ENCODE measurements at regions not wholly inside any gene's neighbourhood (a gene's known extent, or its start where the extent isn't known, plus 50 kb on each side); places are given as distances from the start of the nearest gene placed in this dataset.

GRCh38 chr12:30211743-30212142, 428.0 kb upstream of the TMTC1 start:
- Mint-ChIP-seq H3K27me3 (no peaks in the 10 kb centered on the region), H3K27ac (no peak overlapping the region), H3K9me3 (no peaks in the 10 kb centered on the region)

GRCh38 chr12:30203981-30204380, 420.2 kb upstream of the TMTC1 start:
- no peak for DNase-seq
- H3K27ac Mint-ChIP-seq, result no peak overlapping the region
- CTCF ChIA-PET, result no interaction called here
- H3K36me3 Mint-ChIP-seq, result no peaks in the 10 kb centered on the region
- no peaks in the 10 kb centered on the region for H3K9me3 Mint-ChIP-seq
- H3K4me3 Mint-ChIP-seq, result no peak overlapping the region
- peaks cover 26% of the 10 kb centered on the region for H3K27me3 Mint-ChIP-seq
- H3K4me1 Mint-ChIP-seq, result no peaks in the 10 kb centered on the region

More at GRCh38 chr12:30211743-30212142, 428.0 kb upstream of the TMTC1 start:
- no peaks in the 10 kb centered on the region for H3K4me1 Mint-ChIP-seq
- H3K36me3 Mint-ChIP-seq, result no peaks in the 10 kb centered on the region
- CTCF ChIA-PET, result no interaction called here
- no peak overlapping the region for H3K4me3 Mint-ChIP-seq
- DNase-seq, result no peak

GRCh38 chr12:30202521-30203254, 418.9 kb upstream of the TMTC1 start:
- CTCF ChIA-PET, result no interaction called here
- no peaks in the 10 kb centered on the region for H3K9me3 Mint-ChIP-seq
- no peak overlapping the region for H3K27ac Mint-ChIP-seq
- no peak overlapping the region for H3K4me3 Mint-ChIP-seq
- H3K36me3 Mint-ChIP-seq, result no peaks in the 10 kb centered on the region
- peaks cover 26% of the 10 kb centered on the region for H3K27me3 Mint-ChIP-seq
- DNase-seq, result no peak
- no peaks in the 10 kb centered on the region for H3K4me1 Mint-ChIP-seq

GRCh38 chr12:30201301-30202160, 417.8 kb upstream of the TMTC1 start:
- Mint-ChIP-seq H3K9me3 (no peaks in the 10 kb centered on the region), H3K36me3 (no peaks in the 10 kb centered on the region), H3K27me3 (peaks cover 26% of the 10 kb centered on the region), H3K4me1 (no peaks in the 10 kb centered on the region), H3K4me3 (no peak overlapping the region), H3K27ac (no peak overlapping the region)
- CTCF ChIA-PET, result no interaction called here
- no peak for DNase-seq

- no peaks in the 10 kb centered on the region for H3K36me3 Mint-ChIP-seq
- H3K27ac Mint-ChIP-seq, result no peak overlapping the region
- H3K4me1 Mint-ChIP-seq, result no peaks in the 10 kb centered on the region
- DNase-seq, result no peak
- H3K27me3 Mint-ChIP-seq, result peaks cover 26% of the 10 kb centered on the region
- CTCF ChIA-PET, result no interaction called here
- H3K9me3 Mint-ChIP-seq, result no peaks in the 10 kb centered on the region
- no peak overlapping the region for H3K4me3 Mint-ChIP-seq
Measured at GRCh38 chr12:30200864-30201263, 417.1 kb upstream of the TMTC1 start.

- H3K27me3 Mint-ChIP-seq, result peaks cover 26% of the 10 kb centered on the region
- no peak overlapping the region for H3K4me3 Mint-ChIP-seq
- no peak for DNase-seq
- no peaks in the 10 kb centered on the region for H3K36me3 Mint-ChIP-seq
- no peaks in the 10 kb centered on the region for H3K9me3 Mint-ChIP-seq
- no peaks in the 10 kb centered on the region for H3K4me1 Mint-ChIP-seq
- CTCF ChIA-PET, result no interaction called here
- no peak overlapping the region for H3K27ac Mint-ChIP-seq
Measured at GRCh38 chr12:30197392-30198057, 413.8 kb upstream of the TMTC1 start.

- Mint-ChIP-seq H3K27me3 (no peaks in the 10 kb centered on the region), H3K4me3 (no peak overlapping the region), H3K9me3 (no peaks in the 10 kb centered on the region), H3K27ac (no peak overlapping the region), H3K4me1 (no peaks in the 10 kb centered on the region), H3K36me3 (no peaks in the 10 kb centered on the region)
- DNase-seq, result no peak
- CTCF ChIA-PET, result no interaction called here
Measured at GRCh38 chr12:30191696-30192455, 408.1 kb upstream of the TMTC1 start.

GRCh38 chr12:30188602-30189326, 405.0 kb upstream of the TMTC1 start:
- no peak for DNase-seq

GRCh38 chr12:30187426-30187825, 403.7 kb upstream of the TMTC1 start:
- H3K9me3 Mint-ChIP-seq, result no peaks in the 10 kb centered on the region
- no peak overlapping the region for H3K4me3 Mint-ChIP-seq
- CTCF ChIA-PET, result no interaction called here
- H3K27ac Mint-ChIP-seq, result no peak overlapping the region
- H3K4me1 Mint-ChIP-seq, result no peaks in the 10 kb centered on the region
- DNase-seq, result no peak
- no peaks in the 10 kb centered on the region for H3K36me3 Mint-ChIP-seq
- H3K27me3 Mint-ChIP-seq, result no peaks in the 10 kb centered on the region

More at GRCh38 chr12:30188602-30189326, 405.0 kb upstream of the TMTC1 start:
- no peaks in the 10 kb centered on the region for H3K27me3 Mint-ChIP-seq
- no peak overlapping the region for H3K27ac Mint-ChIP-seq
- H3K4me1 Mint-ChIP-seq, result no peaks in the 10 kb centered on the region
- no peak overlapping the region for H3K4me3 Mint-ChIP-seq
- no peaks in the 10 kb centered on the region for H3K9me3 Mint-ChIP-seq
- CTCF ChIA-PET, result no interaction called here
- H3K36me3 Mint-ChIP-seq, result no peaks in the 10 kb centered on the region

- DNase-seq, result no peak
- Mint-ChIP-seq H3K4me3 (no peak overlapping the region), H3K4me1 (no peaks in the 10 kb centered on the region), H3K36me3 (no peaks in the 10 kb centered on the region), H3K9me3 (no peaks in the 10 kb centered on the region), H3K27ac (no peak overlapping the region), H3K27me3 (no peaks in the 10 kb centered on the region)
- CTCF ChIA-PET, result no interaction called here
Measured at GRCh38 chr12:30181334-30181733, 397.6 kb upstream of the TMTC1 start.

- no peaks in the 10 kb centered on the region for H3K4me1 Mint-ChIP-seq
- no peak overlapping the region for H3K4me3 Mint-ChIP-seq
- no peaks in the 10 kb centered on the region for H3K36me3 Mint-ChIP-seq
- H3K9me3 Mint-ChIP-seq, result no peaks in the 10 kb centered on the region
- no peak overlapping the region for H3K27ac Mint-ChIP-seq
- DNase-seq, result no peak
- H3K27me3 Mint-ChIP-seq, result no peaks in the 10 kb centered on the region
- CTCF ChIA-PET, result no interaction called here
Measured at GRCh38 chr12:30180602-30181001, 396.9 kb upstream of the TMTC1 start.

- Mint-ChIP-seq H3K27ac (no peak overlapping the region), H3K4me3 (no peak overlapping the region), H3K9me3 (no peaks in the 10 kb centered on the region), H3K4me1 (no peaks in the 10 kb centered on the region), H3K27me3 (no peaks in the 10 kb centered on the region), H3K36me3 (no peaks in the 10 kb centered on the region)
- CTCF ChIA-PET, result no interaction called here
- DNase-seq, result no peak
Measured at GRCh38 chr12:30178916-30179315, 395.2 kb upstream of the TMTC1 start.

- Mint-ChIP-seq H3K9me3 (no peaks in the 10 kb centered on the region), H3K27ac (no peak overlapping the region), H3K4me1 (no peaks in the 10 kb centered on the region), H3K36me3 (no peaks in the 10 kb centered on the region), H3K4me3 (no peak overlapping the region), H3K27me3 (peaks cover 4% of the 10 kb centered on the region)
- CTCF ChIA-PET, result no interaction called here
- DNase-seq, result no peak
Measured at GRCh38 chr12:30169839-30170591, 386.3 kb upstream of the TMTC1 start.

Measured in activated naive CD4-positive, alpha-beta T cell treated with anti-CD3 and anti-CD28 coated beads, Interleukin-2, amount 10 ng/mL, durations not matched to agents 7 days and 5 days (primary cell).